HG03095 (cell line): ENCODE measurements at regions not wholly inside any gene's neighbourhood (a gene's known extent, or its start where the extent isn't known, plus 50 kb on each side); places are given as distances from the start of the nearest gene placed in this dataset.

Source experiments
- ATAC-seq: cut with Tn5 transposase; IDR thresholded peaks from one replicate; pipeline ENCODE4 v1.9.1; 2021; ENCODE audit warnings: moderate library complexity; ENCODE audit not compliant: unreplicated experiment

DNA sequence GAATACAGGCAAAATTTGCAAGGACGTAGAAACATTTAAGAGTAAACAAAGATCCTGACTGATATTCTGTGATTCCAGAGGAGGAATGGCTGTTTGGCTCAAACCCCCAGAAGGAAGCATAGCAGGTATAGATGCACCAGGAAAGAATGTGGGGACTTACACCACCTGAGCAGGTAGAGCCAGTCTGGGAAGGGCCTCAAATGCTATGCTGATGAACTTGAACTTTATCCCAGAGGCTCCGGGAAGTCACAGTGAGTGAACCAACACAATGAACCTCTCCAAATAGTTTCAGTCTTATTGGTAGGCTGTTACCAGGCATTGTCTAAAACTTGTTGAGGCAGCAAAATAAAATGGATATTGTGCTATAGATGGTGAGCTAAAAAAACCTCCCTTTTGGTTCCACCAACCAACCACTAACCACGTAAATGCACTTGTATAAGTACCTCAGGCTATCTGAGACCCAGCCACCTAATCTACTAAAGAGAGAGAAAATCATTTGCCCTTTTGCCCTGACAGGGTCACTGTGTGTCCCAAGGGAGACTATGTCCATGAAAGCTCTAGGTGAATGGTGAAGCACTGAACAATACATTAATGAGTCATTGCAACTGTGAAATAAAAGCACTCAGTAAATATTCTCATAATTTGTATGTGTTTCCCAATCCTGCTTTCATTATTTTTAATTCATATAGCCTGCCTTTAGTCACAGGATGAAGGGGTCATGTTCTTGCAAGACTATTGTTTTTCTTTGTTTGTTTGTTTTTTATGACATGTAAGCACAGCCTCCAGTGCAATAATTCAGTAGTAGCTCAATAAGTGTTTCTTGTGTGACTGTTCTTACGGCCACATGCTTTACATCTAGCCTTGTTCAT lies 911.6 kb downstream of the EPHA4 start:
- no peak for ATAC-seq

DNA sequence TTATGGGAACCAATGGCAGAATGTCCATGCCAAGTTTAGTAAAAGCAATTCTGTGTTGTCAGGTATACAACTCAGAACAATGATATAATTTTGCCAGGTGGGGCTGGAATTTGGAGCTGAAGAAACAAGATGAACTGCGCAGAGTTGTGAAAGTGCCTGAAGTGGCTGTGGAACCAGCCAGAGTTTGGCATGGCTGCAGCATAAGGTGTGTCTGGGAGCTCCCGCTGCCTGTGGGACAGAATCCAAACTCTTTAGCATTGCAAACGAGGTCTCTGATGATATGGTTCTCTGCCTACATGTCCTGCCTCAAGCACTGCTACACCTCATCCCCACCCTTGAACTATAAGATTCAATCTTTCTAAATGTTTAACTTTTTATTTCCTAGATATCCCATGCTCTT lies 909.7 kb downstream of the EPHA4 start:
- no peak for ATAC-seq

DNA sequence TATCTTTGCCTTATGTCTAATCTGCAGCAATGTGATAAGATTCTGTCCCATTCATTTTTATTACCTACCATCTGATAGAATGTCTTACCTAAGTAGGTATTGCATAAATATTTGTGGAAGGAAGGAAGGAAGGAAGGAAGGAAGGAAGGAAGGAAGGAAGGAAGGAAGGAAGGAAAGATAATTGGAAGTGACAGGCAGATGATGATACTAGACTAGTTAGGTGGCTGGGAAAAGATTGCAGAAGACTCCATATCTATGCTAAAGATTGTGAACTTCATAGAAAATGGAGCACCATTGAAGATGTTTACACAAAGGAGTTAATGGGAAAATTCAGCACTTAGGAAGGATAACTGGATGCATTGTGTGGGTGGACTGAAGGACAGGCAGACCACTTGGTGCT lies 909.0 kb downstream of the EPHA4 start:
- ATAC-seq: no peak

DNA sequence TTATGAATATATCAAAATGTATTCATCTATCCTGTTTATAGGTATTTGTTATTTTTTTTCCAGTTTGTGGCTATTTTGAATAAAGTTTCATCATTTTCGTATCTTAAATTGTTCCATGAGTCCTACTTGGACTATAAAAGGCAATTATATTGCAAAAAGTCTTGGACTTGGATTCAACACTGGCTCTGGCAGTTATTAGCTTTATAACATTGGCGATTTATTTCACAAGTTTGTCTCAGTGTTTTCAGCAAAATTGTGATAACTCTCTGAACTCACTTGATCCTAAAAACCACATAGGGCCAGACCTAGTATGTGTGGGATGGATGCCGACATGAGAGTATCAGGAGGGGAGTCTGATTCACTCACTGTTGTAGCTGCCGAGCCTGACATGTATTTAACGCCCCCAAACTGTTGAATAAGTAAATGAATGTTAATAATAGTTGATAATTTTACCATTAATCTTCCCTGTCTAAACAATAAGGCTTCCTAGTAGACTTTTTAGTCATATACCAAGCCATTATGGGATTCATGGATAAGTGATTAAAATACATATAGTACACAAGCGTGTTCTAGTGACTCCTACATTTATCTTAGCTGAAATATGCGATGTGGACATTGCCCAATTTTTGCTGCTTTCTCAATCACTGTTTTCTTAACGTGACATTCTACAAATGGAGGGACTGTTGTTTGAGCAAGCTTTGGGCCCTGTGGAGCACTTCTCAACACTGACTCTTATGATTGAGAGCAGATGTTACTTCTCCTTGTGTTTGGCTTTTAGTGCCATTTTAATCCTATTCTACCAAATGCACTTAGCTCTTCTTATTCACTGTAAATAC lies 907.6 kb downstream of the EPHA4 start:
- ATAC-seq: no peak

DNA sequence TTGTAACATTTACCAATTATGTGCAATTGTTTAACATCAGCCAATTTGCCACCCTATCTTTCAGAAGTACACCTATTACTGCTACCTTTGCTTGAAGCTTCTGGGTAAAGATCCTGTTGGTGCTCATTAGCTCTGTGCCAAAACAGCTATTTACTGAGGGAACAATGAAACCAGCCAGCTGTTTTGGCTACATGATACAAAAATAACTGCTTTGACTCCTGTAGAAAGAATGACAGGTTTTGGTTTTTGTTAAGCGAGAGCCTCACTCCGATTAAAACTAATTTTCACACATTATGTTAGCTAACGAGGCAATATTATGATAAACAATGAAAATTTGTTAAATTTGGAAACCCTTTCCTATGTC lies 907.0 kb downstream of the EPHA4 start:
- ATAC-seq: no peak

DNA sequence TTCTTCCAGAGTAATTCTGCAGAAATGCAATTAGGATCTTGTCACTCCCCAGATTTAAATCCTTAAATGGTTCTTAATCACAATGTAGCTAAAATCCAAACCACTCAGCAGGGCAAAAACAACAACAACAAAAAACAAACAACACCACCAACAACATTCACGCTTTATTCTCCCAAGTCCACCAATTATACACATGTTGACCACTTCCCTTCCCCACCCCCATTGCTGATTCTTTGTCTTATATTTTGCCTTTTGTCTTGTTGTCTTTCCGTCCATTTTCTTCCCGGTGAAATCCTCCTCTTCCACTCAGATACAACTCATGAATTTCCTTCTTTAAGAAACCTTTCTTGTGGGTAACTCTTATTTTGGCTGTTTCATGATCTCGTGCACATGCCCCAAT lies 902.8 kb downstream of the EPHA4 start:
- no peak for ATAC-seq

DNA sequence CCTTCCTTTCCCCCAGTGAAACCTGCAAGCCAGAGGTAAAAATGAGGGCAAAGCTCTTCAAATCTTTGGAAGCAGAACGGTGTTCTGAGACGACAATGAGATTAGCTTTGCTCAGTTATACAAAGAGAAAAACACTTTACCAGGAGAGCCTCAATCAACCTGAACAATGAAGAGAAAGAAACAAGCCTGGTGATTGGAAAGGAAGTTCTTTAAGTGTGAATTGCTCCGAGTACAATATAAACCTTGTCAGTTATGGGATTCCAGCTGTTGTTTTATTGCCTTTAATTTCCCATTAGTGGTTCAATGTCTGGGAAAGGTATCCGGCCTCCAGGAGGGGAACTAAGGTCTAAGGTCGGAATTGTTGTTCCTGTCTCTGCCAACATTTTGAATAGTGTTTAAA lies 901.6 kb downstream of the EPHA4 start:
- ATAC-seq: no peak

DNA sequence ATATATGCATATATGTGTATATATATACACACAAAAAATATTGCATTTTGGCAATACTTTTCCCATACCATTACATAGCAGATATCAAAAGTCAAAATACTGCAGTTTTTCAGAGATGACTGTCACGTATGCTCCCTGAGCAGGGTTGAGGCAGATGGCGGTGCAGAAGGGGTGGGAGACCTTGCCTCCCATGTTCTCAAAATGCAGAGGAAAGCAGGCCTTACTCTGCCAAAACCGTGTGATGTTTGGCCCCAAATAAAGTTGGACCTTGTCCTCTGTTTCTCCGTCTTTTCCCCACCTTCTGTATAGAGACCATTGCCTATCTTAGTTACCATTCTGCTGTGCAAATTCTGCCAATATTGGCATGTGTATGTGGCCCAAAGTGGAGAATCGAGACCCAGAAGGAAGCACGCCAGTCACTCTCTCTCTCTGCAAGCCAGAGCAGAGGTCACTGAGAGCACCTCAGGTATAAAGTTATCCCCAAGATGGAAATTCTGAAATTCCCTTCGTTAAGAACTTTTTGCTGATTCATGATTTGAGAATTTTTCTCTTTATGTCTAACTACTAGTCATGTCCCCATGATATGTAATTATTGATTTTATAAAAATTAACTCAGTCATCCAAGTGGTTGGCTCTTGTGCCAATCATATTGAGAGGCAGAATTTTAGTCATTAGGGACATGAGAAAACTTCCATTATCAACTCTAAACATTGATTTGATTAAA lies 898.8 kb downstream of the EPHA4 start:
- no peak for ATAC-seq

DNA sequence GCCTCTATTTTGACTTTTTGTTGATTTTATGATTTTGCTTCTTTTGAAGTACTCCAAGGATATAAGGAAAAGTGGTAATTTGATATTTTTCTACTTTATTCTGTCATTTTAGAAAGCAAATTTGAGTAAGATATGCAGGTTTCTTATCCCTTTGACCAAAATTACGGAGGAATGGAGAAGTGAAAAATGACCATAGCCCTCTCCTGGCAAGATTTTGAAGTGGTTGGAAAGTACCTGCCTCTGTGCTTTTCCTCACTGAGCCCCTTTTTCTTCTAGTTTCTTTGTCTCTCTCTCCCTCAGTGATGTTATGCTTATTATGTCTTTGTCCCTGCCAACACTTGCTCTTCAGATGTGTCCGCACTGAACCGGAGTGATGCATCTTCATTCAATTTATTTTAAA lies 898.1 kb downstream of the EPHA4 start:
- ATAC-seq: peak; percentile 59

DNA sequence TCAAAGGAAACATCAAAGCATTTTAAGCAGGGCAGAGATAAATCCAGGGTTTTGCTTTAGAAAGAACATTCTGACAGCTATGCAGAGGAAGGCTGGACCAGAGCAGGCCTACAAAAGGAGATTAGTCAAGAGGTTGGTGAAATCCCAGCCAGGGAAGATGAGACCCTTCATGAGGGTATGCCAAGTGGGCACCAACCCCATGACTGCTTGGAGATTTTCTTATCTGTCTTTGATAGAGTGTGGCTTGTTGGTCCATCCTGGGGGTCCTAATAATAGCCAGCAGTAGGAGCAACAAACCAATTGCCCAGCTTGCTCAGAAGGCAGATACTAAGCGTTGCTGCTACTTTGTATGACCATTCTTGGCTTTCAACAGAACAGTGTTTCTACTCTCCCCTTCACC lies 895.4 kb downstream of the EPHA4 start:
- ATAC-seq: no peak

DNA sequence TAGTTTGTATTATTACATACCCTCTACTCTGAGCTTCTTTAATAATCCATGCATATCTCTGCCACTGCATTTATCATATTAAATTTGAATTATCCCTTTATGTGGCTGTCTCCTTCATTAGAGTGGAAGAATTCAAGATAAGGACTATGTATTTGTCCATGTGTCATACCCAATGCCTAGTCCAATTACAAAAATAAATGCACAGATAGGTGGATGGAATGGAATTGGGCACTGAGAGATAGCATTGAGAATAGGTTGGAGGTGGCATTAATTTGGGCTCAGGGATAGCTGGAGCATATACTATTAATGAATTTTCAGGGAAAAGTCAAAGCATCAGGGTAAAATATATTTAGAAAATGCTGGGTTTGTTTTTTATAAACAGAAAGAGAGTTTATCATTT lies 893.2 kb downstream of the EPHA4 start:
- no peak for ATAC-seq

DNA sequence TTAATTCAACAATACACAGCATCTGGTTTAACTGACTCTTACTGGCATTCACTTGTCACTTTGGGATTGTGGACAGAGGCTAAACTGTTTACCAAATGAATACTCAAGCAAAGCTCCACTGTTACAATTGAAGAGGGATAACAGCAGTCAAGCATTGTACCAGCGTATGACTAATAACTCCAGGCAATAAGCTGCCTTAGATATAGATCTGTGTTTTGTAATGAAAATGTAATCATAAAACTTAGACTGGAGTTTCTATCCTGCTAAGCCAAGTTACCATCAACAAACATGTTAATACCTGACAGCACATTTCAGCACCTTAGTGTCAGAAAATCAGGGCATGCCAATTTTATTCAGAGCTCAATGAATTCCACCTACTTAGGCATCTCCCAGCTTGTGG lies 889.5 kb downstream of the EPHA4 start:
- no peak for ATAC-seq

DNA sequence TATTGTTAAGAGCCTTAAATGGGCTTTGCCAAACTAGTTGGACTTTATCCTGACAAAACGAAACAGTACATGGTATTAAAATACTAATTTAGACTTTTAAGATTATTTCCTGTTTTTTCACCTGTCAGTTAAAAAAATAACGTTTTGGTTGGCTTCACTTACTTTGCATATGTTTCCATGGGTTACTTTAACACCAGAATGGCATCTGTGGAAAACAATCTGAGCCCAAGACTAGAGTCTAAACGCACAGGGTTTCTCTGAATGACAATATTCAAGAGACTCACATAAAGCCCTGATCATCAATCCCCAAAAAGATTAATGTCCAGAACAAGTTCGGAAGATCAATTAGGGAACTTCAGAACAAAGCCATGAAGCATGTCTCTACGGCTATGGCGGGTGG lies 888.0 kb downstream of the EPHA4 start:
- no peak for ATAC-seq

DNA sequence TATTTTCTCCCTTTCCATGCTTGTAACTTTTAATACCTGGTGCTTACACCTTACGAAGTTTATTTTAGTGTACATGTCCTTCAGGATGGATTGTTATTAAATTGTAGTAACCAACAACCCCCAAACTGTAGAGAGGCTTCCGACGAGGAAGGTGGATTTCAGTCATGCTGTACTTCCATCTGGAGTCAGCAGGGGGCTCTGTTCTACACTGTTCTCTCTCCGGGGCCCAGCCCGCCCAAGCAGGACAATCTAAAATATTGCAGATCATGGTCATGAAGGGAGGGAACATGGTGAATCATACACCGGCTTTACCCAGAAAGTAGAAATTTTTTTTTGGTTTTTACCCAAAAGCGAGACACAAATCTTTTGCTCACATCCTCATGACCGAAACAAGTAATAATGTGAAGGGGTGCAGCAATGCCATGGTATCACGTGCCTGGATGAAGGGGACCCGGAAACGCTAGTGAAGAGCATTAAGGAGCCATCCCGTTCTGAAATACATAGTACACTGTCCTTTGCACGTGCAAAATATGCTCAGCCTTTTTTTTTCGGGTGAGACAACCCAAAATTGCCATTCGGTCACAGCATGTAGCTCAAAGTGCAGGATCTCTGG lies 884.8 kb downstream of the EPHA4 start:
- ATAC-seq: peak; percentile 92

DNA sequence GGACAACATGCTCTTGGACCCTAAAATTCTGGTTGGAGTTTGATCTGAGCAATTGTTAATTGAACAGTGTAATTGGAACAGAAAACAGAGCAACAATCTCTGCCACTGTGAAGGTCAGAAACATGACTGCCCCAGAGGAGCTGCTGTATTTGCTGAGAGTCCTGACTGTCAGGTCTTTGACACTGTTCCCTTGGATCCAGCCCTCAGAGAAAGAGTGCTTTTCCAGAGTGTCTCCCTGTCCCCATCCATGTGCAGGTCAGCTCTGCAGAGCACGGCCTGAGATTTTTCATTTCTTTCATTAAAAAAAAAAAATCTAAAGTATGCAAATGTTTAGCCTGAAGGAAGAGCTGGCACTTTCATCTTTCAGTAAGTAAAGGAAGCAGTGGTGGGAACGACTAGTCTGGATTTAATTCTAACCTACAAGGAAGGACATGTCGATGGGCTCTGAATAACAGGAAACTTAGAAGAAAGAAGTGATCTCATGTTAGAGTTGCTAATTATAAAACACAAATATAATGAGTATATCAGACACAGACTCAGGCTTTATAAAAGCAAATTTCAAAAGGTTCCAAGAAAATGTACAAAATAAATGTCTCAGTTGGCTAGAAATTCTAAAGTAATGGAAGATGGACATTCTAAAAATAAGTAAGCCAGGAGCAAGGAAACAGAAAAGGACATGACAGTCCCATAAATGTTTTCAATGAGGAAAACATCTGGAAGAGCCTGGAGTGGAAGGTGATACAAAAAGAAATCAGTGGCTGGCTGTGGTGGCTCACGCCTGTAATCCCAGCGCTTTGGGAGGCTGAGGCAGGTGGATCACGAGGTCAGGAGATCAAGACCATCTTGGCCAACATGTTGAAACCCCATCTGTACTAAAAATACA lies 876.5 kb downstream of the EPHA4 start:
- ATAC-seq: no peak

DNA sequence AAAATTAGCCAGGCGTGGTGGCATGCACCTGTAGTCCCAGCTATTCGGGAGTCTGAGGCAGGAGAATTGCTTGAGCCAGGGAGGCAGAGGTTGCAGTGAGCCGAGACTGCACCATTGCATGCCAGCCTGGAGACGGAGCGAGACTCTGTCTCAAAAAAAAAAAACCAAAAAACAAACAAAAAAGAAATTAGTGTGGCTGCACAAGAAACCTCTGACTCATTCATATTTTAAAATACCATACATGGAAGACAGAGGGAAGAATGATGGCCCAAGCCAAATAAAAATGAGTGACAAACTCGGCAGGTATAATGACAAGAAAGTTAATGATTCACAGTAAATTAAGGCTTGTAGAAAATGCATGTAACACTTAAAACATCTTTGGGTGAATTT lies 875.8 kb downstream of the EPHA4 start:
- no peak for ATAC-seq

DNA sequence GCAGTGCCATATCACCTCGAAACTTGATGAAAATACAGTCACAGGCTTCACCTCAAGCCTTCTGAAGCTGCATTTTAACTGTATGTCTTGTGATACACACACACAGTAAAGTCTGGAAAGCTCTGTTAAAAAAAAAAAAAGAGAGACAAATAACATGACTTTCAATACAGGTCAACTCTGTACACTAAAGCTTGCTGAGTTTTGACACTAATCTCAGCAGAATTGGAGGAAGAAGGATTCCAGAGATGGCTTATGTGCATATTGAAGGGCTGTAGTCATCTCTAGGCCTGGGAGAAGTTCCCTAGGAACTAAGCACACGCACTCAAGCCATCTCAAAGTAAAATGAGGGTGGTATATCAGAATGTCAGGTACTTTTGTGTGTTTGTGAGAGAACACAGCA lies 875.1 kb downstream of the EPHA4 start:
- no peak for ATAC-seq

DNA sequence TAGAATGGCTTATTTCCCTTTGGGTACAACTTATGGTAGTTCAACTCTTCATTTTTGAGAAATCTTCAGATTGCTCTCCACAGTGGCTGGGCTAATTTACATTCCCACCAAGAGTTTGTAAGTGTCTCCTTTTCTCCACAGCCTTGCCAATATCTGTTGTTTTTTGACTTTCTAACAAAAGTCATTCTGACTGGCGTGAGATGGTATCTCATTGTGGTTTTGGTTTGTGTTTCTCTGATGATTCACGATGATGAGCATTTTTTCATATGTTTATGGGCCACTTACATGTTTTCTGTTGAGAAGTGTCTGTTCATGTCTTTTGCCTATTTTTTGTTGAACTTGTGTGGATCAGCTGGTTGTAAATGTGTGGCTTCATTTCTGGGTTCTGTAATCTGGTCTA lies 871.0 kb downstream of the EPHA4 start:
- ATAC-seq: no peak

DNA sequence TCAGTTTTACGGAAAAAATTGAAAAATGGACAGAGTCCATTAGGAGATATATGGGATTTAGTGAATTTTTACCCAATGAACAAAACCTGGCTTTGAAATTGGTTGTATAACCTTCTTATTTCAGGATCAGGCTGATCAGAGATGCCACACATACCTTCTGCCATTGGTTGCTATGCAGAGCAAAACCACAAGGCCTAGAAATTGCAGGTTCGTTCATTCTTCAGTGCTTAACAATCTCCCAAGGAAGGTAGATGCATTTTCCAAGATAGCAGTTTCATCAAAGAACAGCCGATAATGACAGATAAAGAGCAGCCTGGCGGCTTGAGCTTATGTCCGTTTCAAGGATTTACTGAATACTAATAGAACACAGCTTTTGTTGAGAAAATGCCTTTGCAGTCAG lies 868.8 kb downstream of the EPHA4 start:
- no peak for ATAC-seq

DNA sequence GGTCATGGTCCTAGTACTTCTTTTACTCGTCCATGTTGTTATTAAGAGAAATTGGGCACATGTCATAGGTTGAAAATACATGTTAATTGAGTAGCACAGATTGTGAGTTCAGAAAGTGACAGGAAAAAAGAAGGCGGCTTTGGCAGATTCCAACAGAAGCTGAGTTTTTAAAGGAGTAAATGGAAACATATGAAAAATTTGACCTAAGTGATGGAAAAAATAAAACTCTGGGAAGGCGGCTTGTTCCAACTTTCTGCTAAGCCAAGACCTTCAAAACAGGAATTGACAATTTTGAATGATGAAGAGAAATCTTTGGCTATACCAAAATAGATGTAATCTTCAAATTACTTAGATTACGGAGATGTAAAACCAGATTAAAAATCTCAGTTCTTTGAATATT lies 868.0 kb downstream of the EPHA4 start:
- no peak for ATAC-seq
